ENCODE measurements at regions not wholly inside any gene's neighbourhood (a gene's known extent, or its start where the extent isn't known, plus 50 kb on each side); places are given as distances from the start of the nearest gene placed in this dataset.

DNA sequence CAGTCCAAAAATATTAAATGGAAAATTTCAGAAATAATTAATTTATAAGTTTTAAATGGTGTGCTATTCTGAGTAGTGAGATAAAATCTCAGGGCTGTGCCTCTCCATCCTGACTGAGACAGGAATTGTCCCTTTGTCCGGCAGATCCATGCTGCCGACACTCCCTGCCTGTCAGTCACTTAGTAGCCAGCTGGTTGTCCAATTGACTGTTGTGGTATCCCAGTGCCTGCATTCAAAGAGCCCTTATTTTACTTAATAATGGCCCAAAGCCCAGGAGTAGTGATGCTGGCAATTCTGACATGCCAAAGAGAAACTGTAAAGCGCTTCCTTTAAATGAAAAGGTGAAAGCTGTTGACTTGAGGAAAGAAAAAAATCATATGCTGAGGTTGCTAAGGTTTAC is 157.5 kb downstream of the ENC1 start:
- RAD21 ChIA-PET (ENCODE audit: unreplicated experiment), result no interaction called here
- H3K9me3 ChIP-seq (replicated peaks; ENCODE audit: control insufficient read depth, insufficient read depth, low read length), result no peaks in the 10 kb centered on the region
- H3K9ac ChIP-seq (ENCODE audit: control insufficient read depth, insufficient read depth, low read length), result no peak overlapping the region
- ATAC-seq, result no peak
- 79% methylated on average over 3 of the region's 3 CpGs for WGBS (ENCODE audit: insufficient coverage, insufficient replicate concordance, low lambda C conversion rate, missing lambda C conversion rate)
- H4K20me1 ChIP-seq (ENCODE audit: control insufficient read depth, insufficient read depth), result no peaks in the 10 kb centered on the region
- TF ChIP-seq ZNF622 (IDR thresholded peaks at IDR 0.05), result no peak
- TF ChIP-seq SMAD1 (IDR thresholded peaks at IDR 0.05; ENCODE audit: low read depth, partially characterized antibody), result no peak
- TF ChIP-seq MEF2B (IDR thresholded peaks at IDR 0.05; ENCODE audit: partially characterized antibody, poor library complexity, severe bottlenecking), result no peak
- TF ChIP-seq, protein P1, sequence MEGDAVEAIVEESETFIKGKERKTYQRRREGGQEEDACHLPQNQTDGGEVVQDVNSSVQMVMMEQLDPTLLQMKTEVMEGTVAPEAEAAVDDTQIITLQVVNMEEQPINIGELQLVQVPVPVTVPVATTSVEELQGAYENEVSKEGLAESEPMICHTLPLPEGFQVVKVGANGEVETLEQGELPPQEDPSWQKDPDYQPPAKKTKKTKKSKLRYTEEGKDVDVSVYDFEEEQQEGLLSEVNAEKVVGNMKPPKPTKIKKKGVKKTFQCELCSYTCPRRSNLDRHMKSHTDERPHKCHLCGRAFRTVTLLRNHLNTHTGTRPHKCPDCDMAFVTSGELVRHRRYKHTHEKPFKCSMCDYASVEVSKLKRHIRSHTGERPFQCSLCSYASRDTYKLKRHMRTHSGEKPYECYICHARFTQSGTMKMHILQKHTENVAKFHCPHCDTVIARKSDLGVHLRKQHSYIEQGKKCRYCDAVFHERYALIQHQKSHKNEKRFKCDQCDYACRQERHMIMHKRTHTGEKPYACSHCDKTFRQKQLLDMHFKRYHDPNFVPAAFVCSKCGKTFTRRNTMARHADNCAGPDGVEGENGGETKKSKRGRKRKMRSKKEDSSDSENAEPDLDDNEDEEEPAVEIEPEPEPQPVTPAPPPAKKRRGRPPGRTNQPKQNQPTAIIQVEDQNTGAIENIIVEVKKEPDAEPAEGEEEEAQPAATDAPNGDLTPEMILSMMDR (IDR thresholded peaks at IDR 0.05 in 2 of 3, conservative IDR thresholded peaks at IDR 0.05 in 1 of 3; ENCODE audit: control insufficient read depth in 2 of 3, extremely low read depth in 1 of 3, insufficient read depth in 1 of 3, low read depth in 3 of 3, low read length in 3 of 3), result no peak
- TF ChIP-seq, protein P2, sequence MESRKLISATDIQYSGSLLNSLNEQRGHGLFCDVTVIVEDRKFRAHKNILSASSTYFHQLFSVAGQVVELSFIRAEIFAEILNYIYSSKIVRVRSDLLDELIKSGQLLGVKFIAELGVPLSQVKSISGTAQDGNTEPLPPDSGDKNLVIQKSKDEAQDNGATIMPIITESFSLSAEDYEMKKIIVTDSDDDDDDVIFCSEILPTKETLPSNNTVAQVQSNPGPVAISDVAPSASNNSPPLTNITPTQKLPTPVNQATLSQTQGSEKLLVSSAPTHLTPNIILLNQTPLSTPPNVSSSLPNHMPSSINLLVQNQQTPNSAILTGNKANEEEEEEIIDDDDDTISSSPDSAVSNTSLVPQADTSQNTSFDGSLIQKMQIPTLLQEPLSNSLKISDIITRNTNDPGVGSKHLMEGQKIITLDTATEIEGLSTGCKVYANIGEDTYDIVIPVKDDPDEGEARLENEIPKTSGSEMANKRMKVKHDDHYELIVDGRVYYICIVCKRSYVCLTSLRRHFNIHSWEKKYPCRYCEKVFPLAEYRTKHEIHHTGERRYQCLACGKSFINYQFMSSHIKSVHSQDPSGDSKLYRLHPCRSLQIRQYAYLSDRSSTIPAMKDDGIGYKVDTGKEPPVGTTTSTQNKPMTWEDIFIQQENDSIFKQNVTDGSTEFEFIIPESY (IDR thresholded peaks at IDR 0.05), result no peak
- TF ChIP-seq, protein P3, sequence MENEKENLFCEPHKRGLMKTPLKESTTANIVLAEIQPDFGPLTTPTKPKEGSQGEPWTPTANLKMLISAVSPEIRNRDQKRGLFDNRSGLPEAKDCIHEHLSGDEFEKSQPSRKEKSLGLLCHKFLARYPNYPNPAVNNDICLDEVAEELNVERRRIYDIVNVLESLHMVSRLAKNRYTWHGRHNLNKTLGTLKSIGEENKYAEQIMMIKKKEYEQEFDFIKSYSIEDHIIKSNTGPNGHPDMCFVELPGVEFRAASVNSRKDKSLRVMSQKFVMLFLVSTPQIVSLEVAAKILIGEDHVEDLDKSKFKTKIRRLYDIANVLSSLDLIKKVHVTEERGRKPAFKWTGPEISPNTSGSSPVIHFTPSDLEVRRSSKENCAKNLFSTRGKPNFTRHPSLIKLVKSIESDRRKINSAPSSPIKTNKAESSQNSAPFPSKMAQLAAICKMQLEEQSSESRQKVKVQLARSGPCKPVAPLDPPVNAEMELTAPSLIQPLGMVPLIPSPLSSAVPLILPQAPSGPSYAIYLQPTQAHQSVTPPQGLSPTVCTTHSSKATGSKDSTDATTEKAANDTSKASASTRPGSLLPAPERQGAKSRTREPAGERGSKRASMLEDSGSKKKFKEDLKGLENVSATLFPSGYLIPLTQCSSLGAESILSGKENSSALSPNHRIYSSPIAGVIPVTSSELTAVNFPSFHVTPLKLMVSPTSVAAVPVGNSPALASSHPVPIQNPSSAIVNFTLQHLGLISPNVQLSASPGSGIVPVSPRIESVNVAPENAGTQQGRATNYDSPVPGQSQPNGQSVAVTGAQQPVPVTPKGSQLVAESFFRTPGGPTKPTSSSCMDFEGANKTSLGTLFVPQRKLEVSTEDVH (IDR thresholded peaks at IDR 0.05; ENCODE audit: low read depth, partially characterized antibody), result no peak
- no peak for TF ChIP-seq ZNF207 (IDR thresholded peaks at IDR 0.05; ENCODE audit: borderline replicate concordance)
- TF ChIP-seq SREBF2 (IDR thresholded peaks at IDR 0.05; ENCODE audit: low read length), result no peak
- no peak for TF ChIP-seq MYC (IDR thresholded peaks at IDR 0.05; ENCODE audit: insufficient read depth, insufficient read length, insufficient replicate concordance, low read length, severe bottlenecking)
- TF ChIP-seq HDAC6 (IDR thresholded peaks at IDR 0.05; ENCODE audit: unreplicated experiment), result no peak
- no peak overlapping the region for H2AFZ ChIP-seq (ENCODE audit: control insufficient read depth, low read depth, low read length)
- no peak for FAIRE-seq
- H3K36me3 ChIP-seq (ENCODE audit: control insufficient read depth in 2 of 2, insufficient read depth in 2 of 2, low read length in 1 of 2), result no peaks in the 10 kb centered on the region
- CTCF ChIA-PET, result interaction anchor here (1.1 kb wide), 1 partner anchor 11 kb away, joined by 3 read pairs; no protein-coding TSS in a partner anchor
- DNase-seq (ENCODE audit: low read depth, low spot score), result no peak
- H3K4me3 ChIP-seq, result no peak overlapping the region
- BruUV-seq (replicated peaks), result no TSS peak
- POLR2A ChIA-PET, result interaction anchor here (0.5 kb wide), 1 partner anchor 19 kb away, joined by 7 read pairs; no protein-coding TSS in a partner anchor
- SMC1A ChIA-PET (ENCODE audit: uncharacterized antibody, unreplicated experiment), result interaction anchor here (1.2 to 1.9 kb wide), 4 partner anchors 9 to 149 kb away, joined by 3 to 5 read pairs (median 4); no protein-coding TSS in a partner anchor
- H3K4me2 ChIP-seq (ENCODE audit: control insufficient read depth, insufficient read depth), result no peak overlapping the region
- no peaks in the 10 kb centered on the region for H3K27me3 ChIP-seq (replicated peaks in 1 of 2; ENCODE audit: control insufficient read depth in 2 of 2, insufficient read depth in 2 of 2, low read length in 1 of 2)
- in situ Hi-C loops (cut with MboI) (no loop called here), intact Hi-C loops (cut with micrococcal nuclease; ENCODE audit: unreplicated experiment) (no loop called here)
- H3K4me1 ChIP-seq (ENCODE audit: control insufficient read depth, insufficient read depth, low read length), result no peaks in the 10 kb centered on the region
- H3K27ac ChIP-seq (ENCODE audit: control insufficient read depth, insufficient read depth), result no peak overlapping the region
- no peaks in the 10 kb centered on the region for H3K79me2 ChIP-seq (ENCODE audit: control insufficient read depth, insufficient read depth, low read length)
